OCI-LY7 (cell line): ENCODE measurements at regions not wholly inside any gene's neighbourhood (a gene's known extent, or its start where the extent isn't known, plus 50 kb on each side); places are given as distances from the start of the nearest gene placed in this dataset.

Source experiments
- BruUV-seq: library from RNA; stranded (reverse); fragments of 400-500 nt; replicated peaks from 2 replicates; lab custom pipeline; 2021; lab: Mats Ljungman, UMichigan
- CTCF ChIA-PET: fragments of 300-600 bp; sonication (Branson Sonifier 250); formaldehyde crosslinking; loops from one replicate; lab custom pipeline; 2022; ENCODE audit warnings: antibody characterized with exemption; ENCODE audit not compliant: unreplicated experiment; lab: Charles Lee
- POLR2A ChIA-PET: fragments of 300-600 bp; sonication (Branson Sonifier 250); formaldehyde crosslinking; loops from one replicate; lab custom pipeline; 2022; ENCODE audit warnings: antibody characterized with exemption; lab: Charles Lee
- DNase-seq: peaks from one replicate; pipeline ENCODE4 v3.0.0-alpha.2; 2015; ENCODE audit warnings: low spot score
- H2AFZ ChIP-seq: fragments of 200-600 bp; sonication (generic), shearing (Covaris generic); 2 replicates; pipeline ENCODE4 v1.6.1; 2014; ENCODE audit warnings: mild to moderate bottlenecking, antibody characterized with exemption, low read length, moderate library complexity
- H3K27ac ChIP-seq: fragments of 200-600 bp; sonication (generic); 2 replicates; pipeline ENCODE4 v1.5.1; 2014; ENCODE audit warnings: mixed run types, low read depth, mild to moderate bottlenecking, moderate library complexity, low read length, inconsistent platforms; ENCODE audit not compliant: poor library complexity, severe bottlenecking
- H3K36me3 ChIP-seq: fragments of 200-600 bp; sonication (generic); 2 replicates; pipeline ENCODE4 v1.6.1; 2014; ENCODE audit warnings: mild to moderate bottlenecking, antibody characterized with exemption, low read length, moderate library complexity, mixed read lengths; ENCODE audit not compliant: insufficient read depth
- H3K4me1 ChIP-seq: fragments of 200-600 bp; sonication (generic); 2 replicates; pipeline ENCODE4 v1.5.1; 2014; ENCODE audit warnings: mild to moderate bottlenecking, low read length; ENCODE audit not compliant: insufficient read depth, poor library complexity, severe bottlenecking
- H3K4me2 ChIP-seq: fragments of 200-600 bp; sonication (generic); 2 replicates; pipeline ENCODE4 v1.6.1; 2014; ENCODE audit warnings: mild to moderate bottlenecking, low read length
- H3K4me3 ChIP-seq: fragments of 200-600 bp; sonication (generic); 2 replicates; pipeline ENCODE4 v1.5.1; 2014; ENCODE audit warnings: mild to moderate bottlenecking, low read depth, low read length; ENCODE audit not compliant: poor library complexity, severe bottlenecking
- H3K79me2 ChIP-seq: fragments of 200-600 bp; sonication (generic); 2 replicates; pipeline ENCODE4 v1.6.1; 2016; ENCODE audit warnings: low read depth, mild to moderate bottlenecking, low read length, moderate library complexity, mixed read lengths; ENCODE audit not compliant: insufficient read depth
- H3K9me2 ChIP-seq: fragments of 200-600 bp; sonication (generic); 2 replicates; pipeline ENCODE4 v1.6.1; 2016; ENCODE audit warnings: mild to moderate bottlenecking, low read length, mixed read lengths; ENCODE audit not compliant: insufficient read depth
- H3K9me3 ChIP-seq: fragments of 200-600 bp; sonication (generic); 2 replicates; pipeline ENCODE4 v1.6.1; 2014; ENCODE audit warnings: mild to moderate bottlenecking, mixed run types, low read length, mixed read lengths
- H4K20me1 ChIP-seq: fragments of 200-600 bp; sonication (generic); 2 replicates; pipeline ENCODE4 v1.6.1; 2014; ENCODE audit warnings: mild to moderate bottlenecking, antibody characterized with exemption, low read length, moderate library complexity, mixed read lengths; ENCODE audit not compliant: insufficient read depth
- CTCF ChIP-seq: fragments of 200-600 bp; sonication (generic); conservative IDR thresholded peaks from 2 replicates; pipeline ENCODE4 v1.5.1; 2014; ENCODE audit warnings: mild to moderate bottlenecking, antibody characterized with exemption, low read length, moderate library complexity, mixed read lengths
- EZH2phosphoT487 ChIP-seq: fragments of 200-600 bp; sonication (generic); IDR thresholded peaks from 2 replicates; pipeline ENCODE4 v1.6.1; 2018; ENCODE audit warnings: low read depth, borderline replicate concordance, mild to moderate bottlenecking, mixed run types, antibody characterized with exemption, low read length, moderate library complexity, mixed read lengths
- intact Hi-C: fragments of 100-400 bp; cut with micrococcal nuclease; formaldehyde crosslinking; loops from one replicate; pipeline ENCODE4 v1.10.0; 2022; ENCODE audit not compliant: unreplicated experiment

GRCh38 chr7:131844369-131844768 is 287.9 kb upstream of the PODXL start:
- Histone ChIP-seq H3K79me2 (no peaks in the 10 kb centered on the region), H4K20me1 (no peaks in the 10 kb centered on the region), H2AFZ (no peak overlapping the region), H3K36me3 (no peaks in the 10 kb centered on the region), H3K4me3 (no peak overlapping the region), H3K9me3 (no peaks in the 10 kb centered on the region), H3K4me1 (no peaks in the 10 kb centered on the region), H3K9me2 (no peaks in the 10 kb centered on the region), H3K4me2 (no peak overlapping the region), H3K27ac (no peak overlapping the region)
- CTCF ChIA-PET, result no interaction called here
- BruUV-seq, result no TSS peak
- intact Hi-C loops, result no loop called here
- no peak for DNase-seq
- TF ChIP-seq EZH2phosphoT487 (no peak), CTCF (no peak)
- POLR2A ChIA-PET, result no interaction called here

GRCh38 chr7:131843898-131844331 is 287.5 kb upstream of the PODXL start:
- no peaks in the 10 kb centered on the region for H3K4me1 ChIP-seq
- H3K9me3 ChIP-seq, result no peaks in the 10 kb centered on the region
- H3K4me3 ChIP-seq, result no peak overlapping the region
- no peaks in the 10 kb centered on the region for H3K79me2 ChIP-seq
- H3K4me2 ChIP-seq, result no peak overlapping the region
- H4K20me1 ChIP-seq, result no peaks in the 10 kb centered on the region
- CTCF ChIA-PET, result no interaction called here
- intact Hi-C loops, result no loop called here
- POLR2A ChIA-PET, result interaction anchor here (1.2 kb wide), 1 partner anchor 42 kb away, joined by 4 read pairs; no protein-coding TSS in a partner anchor
- TF ChIP-seq EZH2phosphoT487 (no peak), CTCF (no peak)
- no peak for DNase-seq
- no peak overlapping the region for H2AFZ ChIP-seq
- H3K9me2 ChIP-seq, result no peaks in the 10 kb centered on the region
- no peaks in the 10 kb centered on the region for H3K36me3 ChIP-seq
- no TSS peak for BruUV-seq
- no peak overlapping the region for H3K27ac ChIP-seq

- BruUV-seq, result no TSS peak
- Histone ChIP-seq H3K4me1 (no peaks in the 10 kb centered on the region), H3K36me3 (no peaks in the 10 kb centered on the region), H3K9me3 (no peaks in the 10 kb centered on the region), H4K20me1 (no peaks in the 10 kb centered on the region), H3K4me3 (no peak overlapping the region), H3K79me2 (no peaks in the 10 kb centered on the region), H3K4me2 (no peak overlapping the region), H3K27ac (no peak overlapping the region), H3K9me2 (no peaks in the 10 kb centered on the region), H2AFZ (no peak overlapping the region)
- ChIA-PET POLR2A (no interaction called here), CTCF (no interaction called here)
- no peak for DNase-seq
- TF ChIP-seq EZH2phosphoT487 (no peak), CTCF (no peak)
- intact Hi-C loops, result no loop called here
Measured at GRCh38 chr7:131839967-131840690, 283.7 kb upstream of the PODXL start.
